ENCODE measurements at regions not wholly inside any gene's neighbourhood (a gene's known extent, or its start where the extent isn't known, plus 50 kb on each side); places are given as distances from the start of the nearest gene placed in this dataset.

- DNase-seq (ENCODE audit: low spot score) = no peak
These were observed 149.3 kb upstream of the UBL3 start for GRCh38 chr13:29999492-30000369.

- DNase-seq (ENCODE audit: low spot score) = no peak
These were observed 145.9 kb upstream of the UBL3 start for GRCh38 chr13:29996316-29996715.

GRCh38 chr13:29994911-29995595 lies 144.6 kb upstream of the UBL3 start:
- no peak for DNase-seq (ENCODE audit: low spot score)

GRCh38 chr13:29993716-29994488 lies 143.5 kb upstream of the UBL3 start:
- no peak for DNase-seq (ENCODE audit: low spot score)

GRCh38 chr13:29993196-29993595 lies 142.8 kb upstream of the UBL3 start:
- no peak for DNase-seq (ENCODE audit: low spot score)

GRCh38 chr13:29991343-29991742 lies 140.9 kb upstream of the UBL3 start:
- DNase-seq (ENCODE audit: low spot score) = no peak

GRCh38 chr13:29987340-29987739 lies 136.9 kb upstream of the UBL3 start:
- DNase-seq (ENCODE audit: low spot score) = no peak

GRCh38 chr13:29980339-29980738 lies 129.9 kb upstream of the UBL3 start:
- DNase-seq (ENCODE audit: low spot score) = no peak

GRCh38 chr13:29978211-29978610 lies 127.8 kb upstream of the UBL3 start:
- DNase-seq (ENCODE audit: low spot score) = no peak

- DNase-seq (ENCODE audit: low spot score) = no peak
These were observed 127.2 kb upstream of the UBL3 start for GRCh38 chr13:29977476-29978120.

- no peak for DNase-seq (ENCODE audit: low spot score)
These were observed 126.1 kb upstream of the UBL3 start for GRCh38 chr13:29976535-29976934.

- no peak for DNase-seq (ENCODE audit: low spot score)
These were observed 124.9 kb upstream of the UBL3 start for GRCh38 chr13:29975283-29975682.

- DNase-seq (ENCODE audit: low spot score) = no peak
These were observed 118.9 kb upstream of the UBL3 start for GRCh38 chr13:29969286-29969685.

- DNase-seq (ENCODE audit: low spot score) = no peak
These were observed 113.9 kb upstream of the UBL3 start for GRCh38 chr13:29964181-29964845.

GRCh38 chr13:29963089-29963488 lies 112.7 kb upstream of the UBL3 start:
- DNase-seq (ENCODE audit: low spot score) = no peak

- DNase-seq (ENCODE audit: low spot score) = no peak
These were observed 110.7 kb upstream of the UBL3 start for GRCh38 chr13:29961036-29961670.

- DNase-seq (ENCODE audit: low spot score) = no peak
These were observed 109.2 kb upstream of the UBL3 start for GRCh38 chr13:29959603-29960002.

- no peak for DNase-seq (ENCODE audit: low spot score)
These were observed 108.7 kb upstream of the UBL3 start for GRCh38 chr13:29959086-29959485.

GRCh38 chr13:29958476-29958875 lies 108.1 kb upstream of the UBL3 start:
- DNase-seq (ENCODE audit: low spot score) = no peak

GRCh38 chr13:29957320-29957719 lies 106.9 kb upstream of the UBL3 start:
- DNase-seq (ENCODE audit: low spot score) = no peak

- DNase-seq (ENCODE audit: low spot score) = no peak
These were observed 106.4 kb upstream of the UBL3 start for GRCh38 chr13:29956853-29957252.
